Kidney (tissue), 13 donors: ENCODE measurements at regions not wholly inside any gene's neighbourhood (a gene's known extent, or its start where the extent isn't known, plus 50 kb on each side); places are given as distances from the start of the nearest gene placed in this dataset.

Source experiments
- DNase-seq, 5 donors: peaks; one replicate each; pipeline ENCODE4 v3.0.0-alpha.2; 2013 to 2020
- FAIRE-seq: peaks from 2 replicates; lab custom pipeline; 2012; peaks lifted over from hg19 to GRCh38; lab: Jason Lieb, UNC
- H3K27ac ChIP-seq, 2 donors: one replicate each; pipeline ENCODE4 v1.7.0; 2013; ENCODE audit warnings: low read depth in 2 of 2, low read length in 2 of 2, inconsistent platforms in 1 of 2
- H3K27me3 ChIP-seq: one replicate; pipeline ENCODE4 v1.7.1; 2013; ENCODE audit warnings: low read length, inconsistent platforms; ENCODE audit not compliant: control insufficient read depth, insufficient read depth
- H3K36me3 ChIP-seq, 3 donors: one replicate each; pipeline versions ENCODE4 v1.7.0 to v1.7.1; 2013; ENCODE audit warnings: low read length in 3 of 3, control low read depth in 1 of 3, inconsistent platforms in 1 of 3; ENCODE audit not compliant: insufficient read depth in 3 of 3, control insufficient read depth in 2 of 3
- H3K4me1 ChIP-seq, 3 donors: one replicate each; pipeline versions ENCODE4 v1.7.0 to v1.7.1; 2013; ENCODE audit warnings: low read length in 3 of 3, inconsistent platforms in 1 of 3, low read depth in 1 of 3; ENCODE audit not compliant: control insufficient read depth in 2 of 3, insufficient read depth in 2 of 3
- H3K4me3 ChIP-seq, 3 donors: one replicate each; pipeline versions ENCODE4 v1.7.0 to v1.8.1; 2013; ENCODE audit warnings: low read length in 3 of 3, control low read depth in 1 of 3, inconsistent platforms in 1 of 3
- H3K9ac ChIP-seq, 3 donors: one replicate each; pipeline versions ENCODE4 v1.7.0 to v1.7.1; 2013; ENCODE audit warnings: low read length in 3 of 3, control low read depth in 1 of 3, inconsistent platforms in 1 of 3
- H3K9me3 ChIP-seq, 3 donors: one replicate each; pipeline versions ENCODE4 v1.7.0 to v1.7.1; 2013; ENCODE audit warnings: low read length in 3 of 3, control low read depth in 1 of 3, inconsistent platforms in 1 of 3; ENCODE audit not compliant: control insufficient read depth in 2 of 3, insufficient read depth in 1 of 3
- CTCF ChIP-seq: IDR thresholded peaks from 3 replicates; pipeline ENCODE4 v1.5.1; 2012; ENCODE audit warnings: mild to moderate bottlenecking, moderate library complexity, borderline replicate concordance; ENCODE audit not compliant: insufficient read depth; ENCODE audit errors: extremely low read depth
- intact Hi-C: fragments of 100-400 bp; cut with DNase I; formaldehyde crosslinking; loops from one replicate; pipeline ENCODE4 v1.11.1; 2022
- donor health status: control.
- donor health status: control.
- donor health status: control.
- donor health status: control.
- donor health status: control.
- donor health status: DM: yes; HTN: yes; CAD: no.
- donor health status: Normal renal cell carcinoma (clear cell type).

DNA sequence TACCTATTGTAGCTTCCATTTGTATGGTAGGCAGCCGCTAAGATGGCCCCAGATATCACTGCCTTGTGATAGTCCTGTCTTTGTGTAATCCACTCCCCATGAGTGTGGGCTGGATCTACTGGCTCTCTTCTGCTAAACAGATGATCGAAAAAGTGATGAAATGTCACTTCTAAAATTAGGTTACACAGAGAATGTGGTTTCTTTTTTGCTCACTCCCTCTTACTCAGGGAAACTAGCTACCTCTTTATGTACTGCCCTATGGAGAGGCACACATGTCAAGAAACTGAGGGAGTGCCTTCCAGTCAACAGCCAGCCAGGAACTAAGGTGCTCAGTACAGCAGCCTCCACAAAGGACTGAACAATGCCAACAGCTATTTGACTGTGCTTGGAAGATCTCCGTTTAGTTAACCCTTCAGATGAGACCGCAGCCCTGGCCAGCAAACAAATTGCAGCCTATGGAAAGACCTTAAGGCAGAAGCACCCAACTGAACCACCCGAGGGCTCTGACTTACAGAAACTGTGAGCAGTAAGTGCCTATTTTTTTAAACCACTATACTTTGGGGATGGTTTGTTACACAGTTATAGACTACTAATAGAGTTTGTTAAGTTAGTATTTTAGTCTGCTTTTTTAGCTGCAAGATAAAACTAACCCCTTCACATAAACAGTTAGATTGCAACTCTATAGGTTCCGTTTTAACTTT lies 113.2 kb upstream of the MAF start:
- peaks cover 0 to 5% (median 4%) of the 10 kb centered on the region in 3 donors for H3K4me1 ChIP-seq
- no peak for FAIRE-seq
- no peaks in the 10 kb centered on the region for H3K36me3 ChIP-seq
- no peaks in the 10 kb centered on the region for H3K27me3 ChIP-seq
- no peak for DNase-seq
- no peak for TF ChIP-seq CTCF
- H3K9ac ChIP-seq: no peak overlapping the region
- H3K4me3 ChIP-seq: no peak overlapping the region
- intact Hi-C loops: no loop called here
- no peak overlapping the region for H3K27ac ChIP-seq
- no peaks in the 10 kb centered on the region for H3K9me3 ChIP-seq

GRCh38 chr16:79712276-79712675 lies 111.7 kb upstream of the MAF start:
- H3K27me3 ChIP-seq: no peaks in the 10 kb centered on the region
- H3K4me3 ChIP-seq: no peak overlapping the region
- peaks cover 0 to 3% (median 0%) of the 10 kb centered on the region in 3 donors for H3K4me1 ChIP-seq
- FAIRE-seq (no peak), DNase-seq (no peak)
- no peak overlapping the region for H3K27ac ChIP-seq
- no peak for TF ChIP-seq CTCF
- H3K9ac ChIP-seq: no peak overlapping the region
- H3K36me3 ChIP-seq: no peaks in the 10 kb centered on the region
- intact Hi-C loops: no loop called here
- no peaks in the 10 kb centered on the region for H3K9me3 ChIP-seq

GRCh38 chr16:79707876-79708275 lies 107.3 kb upstream of the MAF start:
- Histone ChIP-seq H3K36me3 (no peaks in the 10 kb centered on the region), H3K27me3 (no peaks in the 10 kb centered on the region), H3K27ac (no peak overlapping the region), H3K4me3 (no peak overlapping the region), H3K4me1 (no peaks in the 10 kb centered on the region), H3K9me3 (no peaks in the 10 kb centered on the region), H3K9ac (no peak overlapping the region)
- no peak for DNase-seq
- TF ChIP-seq CTCF: no peak
- FAIRE-seq: no peak
- intact Hi-C loops: no loop called here

DNA sequence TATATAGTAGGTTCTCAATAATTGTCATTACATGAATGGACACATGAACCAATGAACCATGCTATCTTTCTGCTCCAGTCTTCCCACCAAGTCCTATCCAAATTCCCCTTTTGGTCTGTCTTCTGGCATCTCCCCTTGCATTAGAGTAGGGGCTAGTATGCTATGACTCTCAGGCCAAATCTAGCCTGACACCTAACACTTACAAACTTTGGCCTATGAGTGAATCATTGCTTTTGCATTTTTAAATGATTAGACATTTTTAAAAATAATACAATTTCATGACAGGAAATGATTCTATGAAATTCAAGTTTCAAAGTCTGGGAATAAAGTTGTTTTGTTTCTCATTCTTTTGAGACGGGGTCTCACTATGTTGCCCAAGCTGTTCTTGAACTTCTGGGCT lies 102.5 kb upstream of the MAF start:
- no peak overlapping the region for H3K9ac ChIP-seq
- FAIRE-seq (no peak), DNase-seq (no peak)
- intact Hi-C loops: no loop called here
- H3K4me1 ChIP-seq: no peaks in the 10 kb centered on the region
- no peaks in the 10 kb centered on the region for H3K36me3 ChIP-seq
- no peak for TF ChIP-seq CTCF
- no peak overlapping the region for H3K4me3 ChIP-seq
- no peaks in the 10 kb centered on the region for H3K27me3 ChIP-seq
- H3K9me3 ChIP-seq: no peaks in the 10 kb centered on the region
- no peak overlapping the region for H3K27ac ChIP-seq
